Endothelial cell of umbilical vein (primary cell): ENCODE measurements at regions not wholly inside any gene's neighbourhood (a gene's known extent, or its start where the extent isn't known, plus 50 kb on each side); places are given as distances from the start of the nearest gene placed in this dataset.

ENCODE experiments used
- CTCF ChIP-seq, 2 donors: IDR thresholded peaks; 1 replicate in 1 of 2; 2 replicates in 1 of 2; pipeline ENCODE4 v1.5.1; 2011; ENCODE audit warnings: low read length in 2 of 2, mild to moderate bottlenecking in 2 of 2, moderate library complexity in 2 of 2, control low read depth in 1 of 2, inconsistent platforms in 1 of 2, low read depth in 1 of 2; ENCODE audit not compliant: insufficient read depth in 1 of 2; ENCODE audit errors: extremely low read depth in 1 of 2
- EZH2 ChIP-seq: IDR thresholded peaks from 2 replicates; pipeline ENCODE4 v1.6.1; 2012; ENCODE audit warnings: borderline replicate concordance, low read depth, mild to moderate bottlenecking, moderate library complexity, low read length, inconsistent platforms; ENCODE audit not compliant: severe bottlenecking
- JUN ChIP-seq: IDR thresholded peaks from 2 replicates; pipeline ENCODE4 v1.6.1; 2011; ENCODE audit warnings: borderline replicate concordance, low read depth; ENCODE audit not compliant: insufficient read length, insufficient read depth
- MAX ChIP-seq: IDR thresholded peaks from 2 replicates; pipeline ENCODE4 v1.6.1; 2011; ENCODE audit not compliant: insufficient read depth, insufficient read length
- MYC ChIP-seq: IDR thresholded peaks from one replicate; pipeline ENCODE4 v1.6.1; 2011; ENCODE audit warnings: mild to moderate bottlenecking, low read depth, low read length
- POLR2AphosphoS5 ChIP-seq: IDR thresholded peaks from 2 replicates; pipeline ENCODE4 v1.6.1; 2012; ENCODE audit warnings: low read depth, mild to moderate bottlenecking, control low read depth, low read length, moderate library complexity; ENCODE audit not compliant: insufficient read depth

GRCh38 chr5:40334242-40334635 lies 345.5 kb upstream of the PTGER4 start:
- TF ChIP-seq CTCF (IDR thresholded peaks at IDR 0.05; ENCODE audit: extremely low read depth in 1 of 2, insufficient read depth in 1 of 2, low read depth in 1 of 2, low read length in 2 of 2): no peak
- TF ChIP-seq JUN: no peak
- no peak for TF ChIP-seq EZH2
- TF ChIP-seq POLR2AphosphoS5: no peak
- TF ChIP-seq MAX: no peak
- TF ChIP-seq MYC: no peak
